ENCODE measurements at regions not wholly inside any gene's neighbourhood (a gene's known extent, or its start where the extent isn't known, plus 50 kb on each side); places are given as distances from the start of the nearest gene placed in this dataset.

GRCh38 chr4:124290678-124291077 lies 421.9 kb downstream of the ANKRD50 start:
- no peaks in the 10 kb centered on the region for H3K79me1 ChIP-seq (ENCODE audit: low read depth, low read length)
- no peak overlapping the region for H3K27ac ChIP-seq (replicated peaks; ENCODE audit: low read length)
- no peak overlapping the region for H2AK5ac ChIP-seq (ENCODE audit: low read depth, low read length)
- no peak overlapping the region for H2BK5ac ChIP-seq (ENCODE audit: low read length)
- no peaks in the 10 kb centered on the region for H3K4me1 ChIP-seq (ENCODE audit: control insufficient read depth in 2 of 2, insufficient read depth in 1 of 2, low read depth in 1 of 2, low read length in 2 of 2)
- H2BK15ac ChIP-seq (ENCODE audit: low read length), result no peak overlapping the region
- H3K14ac ChIP-seq (ENCODE audit: low read length), result no peak overlapping the region
- no peaks in the 10 kb centered on the region for H3K9me3 ChIP-seq (replicated peaks in 1 of 2; ENCODE audit: control insufficient read depth in 2 of 2, insufficient read depth in 1 of 2, low read depth in 1 of 2, low read length in 2 of 2)
- no peak overlapping the region for H3K23ac ChIP-seq (ENCODE audit: low read depth, low read length, poor library complexity)
- H3K36me3 ChIP-seq (replicated peaks in 1 of 2; ENCODE audit: control insufficient read depth in 2 of 2, insufficient read depth in 2 of 2, low read length in 2 of 2), result no peaks in the 10 kb centered on the region
- H3K4ac ChIP-seq (ENCODE audit: low read length), result no peak overlapping the region
- no peak overlapping the region for H2AFZ ChIP-seq (ENCODE audit: low read length)
- H3K9ac ChIP-seq (ENCODE audit: low read depth, low read length, poor library complexity), result no peak overlapping the region
- no peak for DNase-seq (ENCODE audit: low spot score)
- H4K91ac ChIP-seq (ENCODE audit: low read depth, low read length, poor library complexity), result no peak overlapping the region
- H3K27me3 ChIP-seq (ENCODE audit: control insufficient read depth in 3 of 3, insufficient read depth in 3 of 3, low read depth in 1 of 3, low read length in 3 of 3), result no peaks in the 10 kb centered on the region
- no peak overlapping the region for H2BK120ac ChIP-seq (ENCODE audit: low read depth, low read length)
- no peak overlapping the region for H3K4me3 ChIP-seq (ENCODE audit: low read length in 2 of 2)
- H3K18ac ChIP-seq (ENCODE audit: low read length), result no peak overlapping the region
- H3K4me2 ChIP-seq (ENCODE audit: insufficient read depth, low read length, poor library complexity, severe bottlenecking), result no peak overlapping the region
- WGBS, 2 donors (ENCODE audit: extremely low coverage in 2 of 2, insufficient read length in 2 of 2, insufficient replicate concordance in 1 of 2), result no CpG with 5 or more reads among the region's 1 CpG
- H2BK12ac ChIP-seq (ENCODE audit: low read length), result no peak overlapping the region
- no peak overlapping the region for H4K8ac ChIP-seq (ENCODE audit: low read depth, low read length)

DNA sequence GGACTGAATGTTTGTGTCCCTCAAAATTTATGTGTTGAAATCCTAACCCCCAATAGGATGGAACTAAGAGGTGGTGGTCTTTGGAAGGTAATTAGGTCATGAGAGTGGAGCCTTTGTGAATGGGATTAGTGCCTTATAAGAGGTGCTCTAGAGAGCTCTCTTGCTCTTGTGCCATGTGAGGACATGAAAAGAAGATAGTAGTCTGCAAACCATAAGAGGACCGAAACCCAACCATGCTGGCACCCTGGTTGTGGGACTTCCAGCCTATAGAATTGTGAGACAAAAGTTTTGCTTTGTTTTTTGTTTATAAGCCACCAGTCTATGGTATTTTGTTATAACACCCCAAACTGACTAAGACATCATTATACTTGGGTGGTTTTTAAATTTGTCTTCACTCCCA lies 417.1 kb downstream of the ANKRD50 start:
- no peak overlapping the region for H2AFZ ChIP-seq (ENCODE audit: low read length)
- H3K27me3 ChIP-seq (ENCODE audit: control insufficient read depth in 3 of 3, insufficient read depth in 3 of 3, low read depth in 1 of 3, low read length in 3 of 3), result no peaks in the 10 kb centered on the region
- H3K79me1 ChIP-seq (ENCODE audit: low read depth, low read length), result no peaks in the 10 kb centered on the region
- no peak overlapping the region for H3K4ac ChIP-seq (ENCODE audit: low read length)
- no peaks in the 10 kb centered on the region for H3K36me3 ChIP-seq (replicated peaks in 1 of 2; ENCODE audit: control insufficient read depth in 2 of 2, insufficient read depth in 2 of 2, low read length in 2 of 2)
- WGBS, 2 donors (ENCODE audit: extremely low coverage in 2 of 2, insufficient read length in 2 of 2, insufficient replicate concordance in 1 of 2), result no CpG with 5 or more reads among the region's 1 CpG
- H3K4me3 ChIP-seq (ENCODE audit: low read length in 2 of 2), result no peak overlapping the region
- no peak overlapping the region for H3K9ac ChIP-seq (ENCODE audit: low read depth, low read length, poor library complexity)
- no peak overlapping the region for H4K91ac ChIP-seq (ENCODE audit: low read depth, low read length, poor library complexity)
- no peak overlapping the region for H3K23ac ChIP-seq (ENCODE audit: low read depth, low read length, poor library complexity)
- DNase-seq (ENCODE audit: low spot score), result no peak
- no peak overlapping the region for H2BK12ac ChIP-seq (ENCODE audit: low read length)
- no peak overlapping the region for H3K27ac ChIP-seq (replicated peaks; ENCODE audit: low read length)
- no peak overlapping the region for H2AK5ac ChIP-seq (ENCODE audit: low read depth, low read length)
- no peaks in the 10 kb centered on the region for H3K9me3 ChIP-seq (replicated peaks in 1 of 2; ENCODE audit: control insufficient read depth in 2 of 2, insufficient read depth in 1 of 2, low read depth in 1 of 2, low read length in 2 of 2)
- H3K18ac ChIP-seq (ENCODE audit: low read length), result no peak overlapping the region
- no peak overlapping the region for H2BK120ac ChIP-seq (ENCODE audit: low read depth, low read length)
- no peaks in the 10 kb centered on the region for H3K4me1 ChIP-seq (ENCODE audit: control insufficient read depth in 2 of 2, insufficient read depth in 1 of 2, low read depth in 1 of 2, low read length in 2 of 2)
- no peak overlapping the region for H3K14ac ChIP-seq (ENCODE audit: low read length)
- no peak overlapping the region for H3K4me2 ChIP-seq (ENCODE audit: insufficient read depth, low read length, poor library complexity, severe bottlenecking)
- no peak overlapping the region for H4K8ac ChIP-seq (ENCODE audit: low read depth, low read length)
- H2BK15ac ChIP-seq (ENCODE audit: low read length), result no peak overlapping the region
- no peak overlapping the region for H2BK5ac ChIP-seq (ENCODE audit: low read length)

DNA sequence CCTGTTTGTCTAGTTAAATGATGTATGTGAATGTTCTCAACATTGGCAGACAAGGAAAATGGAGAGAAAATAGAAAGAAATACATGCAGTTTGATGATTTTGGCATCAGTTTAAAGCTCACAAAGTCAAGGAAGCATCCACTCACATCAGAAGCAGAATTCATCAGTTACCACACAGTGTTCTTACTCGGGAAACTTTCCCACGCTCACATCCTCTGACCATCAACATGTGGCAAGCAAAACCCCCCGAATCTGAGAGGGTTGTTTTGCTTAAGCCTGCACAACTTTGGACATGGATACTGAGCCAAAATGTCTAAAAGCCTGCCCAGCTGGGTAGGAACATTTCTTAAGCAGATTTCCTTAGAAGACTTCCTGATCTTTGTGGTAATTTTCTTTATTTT lies 407.6 kb downstream of the ANKRD50 start:
- Histone ChIP-seq H3K27ac (replicated peaks; ENCODE audit: low read length) (no peak overlapping the region), H3K23ac (ENCODE audit: low read depth, low read length, poor library complexity) (no peak overlapping the region), H4K8ac (ENCODE audit: low read depth, low read length) (no peak overlapping the region), H3K27me3 (ENCODE audit: control insufficient read depth in 3 of 3, insufficient read depth in 3 of 3, low read depth in 1 of 3, low read length in 3 of 3) (no peaks in the 10 kb centered on the region), H2AK5ac (ENCODE audit: low read depth, low read length) (no peak overlapping the region), H3K4me2 (ENCODE audit: insufficient read depth, low read length, poor library complexity, severe bottlenecking) (no peak overlapping the region), H2BK5ac (ENCODE audit: low read length) (no peak overlapping the region), H3K9me3 (replicated peaks in 1 of 2; ENCODE audit: control insufficient read depth in 2 of 2, insufficient read depth in 1 of 2, low read depth in 1 of 2, low read length in 2 of 2) (no peaks in the 10 kb centered on the region), H2BK120ac (ENCODE audit: low read depth, low read length) (no peak overlapping the region), H3K14ac (ENCODE audit: low read length) (no peak overlapping the region), H3K4ac (ENCODE audit: low read length) (no peak overlapping the region), H3K18ac (ENCODE audit: low read length) (no peak overlapping the region), H3K36me3 (replicated peaks in 1 of 2; ENCODE audit: control insufficient read depth in 2 of 2, insufficient read depth in 2 of 2, low read length in 2 of 2) (no peaks in the 10 kb centered on the region), H3K9ac (ENCODE audit: low read depth, low read length, poor library complexity) (no peak overlapping the region), H3K4me1 (ENCODE audit: control insufficient read depth in 2 of 2, insufficient read depth in 1 of 2, low read depth in 1 of 2, low read length in 2 of 2) (no peaks in the 10 kb centered on the region), H2BK12ac (ENCODE audit: low read length) (no peak overlapping the region), H2AFZ (ENCODE audit: low read length) (peak overlapping the region; percentile 27), H4K91ac (ENCODE audit: low read depth, low read length, poor library complexity) (no peak overlapping the region), H2BK15ac (ENCODE audit: low read length) (no peak overlapping the region), H3K79me1 (ENCODE audit: low read depth, low read length) (no peaks in the 10 kb centered on the region), H3K4me3 (ENCODE audit: low read length in 2 of 2) (no peak overlapping the region)
- WGBS, 2 donors (ENCODE audit: extremely low coverage in 2 of 2, insufficient read length in 2 of 2, insufficient replicate concordance in 1 of 2), result no CpG with 5 or more reads among the region's 3 CpGs
- no peak for DNase-seq (ENCODE audit: low spot score)

DNA sequence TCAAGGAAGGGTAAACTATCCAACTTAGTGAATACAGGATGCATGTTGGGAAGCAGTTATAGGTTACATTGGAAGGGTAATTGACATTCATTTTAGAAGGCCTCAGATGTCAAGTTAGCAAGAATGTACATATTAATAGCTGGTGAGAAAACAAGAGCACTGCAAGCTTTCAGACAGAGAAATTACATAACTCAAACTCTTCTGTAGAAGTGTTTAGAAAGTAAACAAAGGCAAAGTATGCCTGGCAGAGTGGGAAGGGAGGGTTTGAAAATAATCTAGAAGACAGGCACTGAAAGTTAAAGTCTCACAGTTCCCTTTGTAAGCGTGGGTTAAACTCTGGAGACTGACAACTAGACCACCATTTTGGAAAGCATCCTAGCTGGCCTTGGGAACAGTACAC lies 406.2 kb downstream of the ANKRD50 start:
- H3K4ac ChIP-seq (ENCODE audit: low read length), result no peak overlapping the region
- H3K4me1 ChIP-seq (ENCODE audit: control insufficient read depth in 2 of 2, insufficient read depth in 1 of 2, low read depth in 1 of 2, low read length in 2 of 2), result no peaks in the 10 kb centered on the region
- H3K9ac ChIP-seq (ENCODE audit: low read depth, low read length, poor library complexity), result no peak overlapping the region
- no CpG with 5 or more reads among the region's 1 CpG for WGBS, 2 donors (ENCODE audit: extremely low coverage in 2 of 2, insufficient read length in 2 of 2, insufficient replicate concordance in 1 of 2)
- H3K23ac ChIP-seq (ENCODE audit: low read depth, low read length, poor library complexity), result no peak overlapping the region
- H2AK5ac ChIP-seq (ENCODE audit: low read depth, low read length), result no peak overlapping the region
- no peaks in the 10 kb centered on the region for H3K79me1 ChIP-seq (ENCODE audit: low read depth, low read length)
- no peak overlapping the region for H3K27ac ChIP-seq (replicated peaks; ENCODE audit: low read length)
- no peak overlapping the region for H4K91ac ChIP-seq (ENCODE audit: low read depth, low read length, poor library complexity)
- H3K14ac ChIP-seq (ENCODE audit: low read length), result no peak overlapping the region
- no peak overlapping the region for H3K4me3 ChIP-seq (ENCODE audit: low read length in 2 of 2)
- H2BK5ac ChIP-seq (ENCODE audit: low read length), result no peak overlapping the region
- H2BK12ac ChIP-seq (ENCODE audit: low read length), result no peak overlapping the region
- no peak overlapping the region for H3K4me2 ChIP-seq (ENCODE audit: insufficient read depth, low read length, poor library complexity, severe bottlenecking)
- H2BK15ac ChIP-seq (ENCODE audit: low read length), result no peak overlapping the region
- no peak overlapping the region for H4K8ac ChIP-seq (ENCODE audit: low read depth, low read length)
- no peak overlapping the region for H3K18ac ChIP-seq (ENCODE audit: low read length)
- DNase-seq (ENCODE audit: low spot score), result no peak
- H3K27me3 ChIP-seq (ENCODE audit: control insufficient read depth in 3 of 3, insufficient read depth in 3 of 3, low read depth in 1 of 3, low read length in 3 of 3), result no peaks in the 10 kb centered on the region
- no peaks in the 10 kb centered on the region for H3K36me3 ChIP-seq (replicated peaks in 1 of 2; ENCODE audit: control insufficient read depth in 2 of 2, insufficient read depth in 2 of 2, low read length in 2 of 2)
- no peaks in the 10 kb centered on the region for H3K9me3 ChIP-seq (replicated peaks in 1 of 2; ENCODE audit: control insufficient read depth in 2 of 2, insufficient read depth in 1 of 2, low read depth in 1 of 2, low read length in 2 of 2)
- H2BK120ac ChIP-seq (ENCODE audit: low read depth, low read length), result no peak overlapping the region
- H2AFZ ChIP-seq (ENCODE audit: low read length), result no peak overlapping the region
